ENCODE measurements at regions not wholly inside any gene's neighbourhood (a gene's known extent, or its start where the extent isn't known, plus 50 kb on each side); places are given as distances from the start of the nearest gene placed in this dataset.

DNA sequence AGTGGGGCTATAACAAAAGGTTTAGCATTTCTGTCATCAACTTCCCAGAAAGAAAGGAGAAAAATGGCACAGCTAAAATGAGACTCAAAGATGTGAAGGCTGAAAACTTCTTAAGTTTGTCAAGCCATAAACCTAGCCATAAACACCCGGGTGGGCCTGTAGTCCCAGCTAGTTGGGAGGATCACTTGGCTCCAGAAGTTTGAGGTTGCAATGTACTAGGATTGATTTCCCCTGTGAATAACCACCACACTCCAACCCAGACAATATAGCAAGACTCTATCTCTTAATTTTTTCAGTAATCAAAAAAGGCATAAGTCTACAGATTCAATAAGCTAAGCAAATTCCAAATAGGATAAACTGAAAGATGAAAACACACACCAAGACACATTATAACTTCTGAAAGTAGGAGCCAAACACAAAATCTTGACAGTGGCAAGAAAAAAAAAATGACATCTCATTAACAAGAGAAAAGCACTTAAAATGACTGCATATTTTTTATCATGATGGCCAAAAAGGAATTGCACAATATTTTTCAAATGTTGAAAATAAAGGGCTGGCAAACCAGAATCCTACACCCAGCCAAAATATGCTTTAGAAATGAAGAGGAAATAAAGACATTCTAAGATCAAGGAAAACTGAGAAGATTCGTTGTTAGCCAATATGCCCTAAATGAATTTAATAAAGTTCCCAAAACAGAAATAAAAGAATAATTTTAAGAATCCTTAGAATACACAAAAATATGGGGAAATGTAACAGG lies 308.4 kb downstream of the BRINP1 start:
- DNase-seq: no peak

DNA sequence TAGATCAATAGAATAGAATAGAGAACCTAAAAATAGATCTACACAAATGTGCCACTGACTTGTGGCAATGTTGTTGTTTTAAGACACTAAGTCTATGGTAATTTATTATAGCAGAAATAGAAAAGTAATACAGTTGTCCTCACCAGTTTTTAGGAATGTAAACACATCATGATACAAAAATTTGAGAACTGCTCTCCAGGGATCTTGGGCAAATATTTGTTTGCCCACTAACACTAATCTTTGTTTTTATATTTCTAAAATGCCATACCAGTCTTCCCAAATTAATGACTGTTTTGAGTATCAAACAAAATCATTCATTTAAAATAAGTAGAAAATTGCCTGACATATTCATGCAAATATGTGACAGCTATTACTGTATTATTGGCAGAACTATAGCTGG lies 297.6 kb downstream of the BRINP1 start:
- no peaks in the 10 kb centered on the region for H3K9me3 ChIP-seq (ENCODE audit: control insufficient read depth, low read length, poor library complexity, severe bottlenecking)
- Mint-ChIP-seq H3K27ac (no peak overlapping the region), H3K36me3 (ENCODE audit: low read depth) (no peaks in the 10 kb centered on the region), H3K27me3 (no peaks in the 10 kb centered on the region), H3K4me3 (no peak overlapping the region), H3K4me1 (no peaks in the 10 kb centered on the region)
- ATAC-seq (no peak), DNase-seq (no peak)

More for the DNA sequence above, 308.4 kb downstream of the BRINP1 start:
- H3K27ac Mint-ChIP-seq: no peak overlapping the region
- H3K27me3 Mint-ChIP-seq: no peaks in the 10 kb centered on the region
- no peaks in the 10 kb centered on the region for H3K4me1 Mint-ChIP-seq
- H3K36me3 Mint-ChIP-seq (ENCODE audit: low read depth): no peaks in the 10 kb centered on the region
- H3K4me3 Mint-ChIP-seq: no peak overlapping the region
- no peaks in the 10 kb centered on the region for H3K9me3 ChIP-seq (ENCODE audit: control insufficient read depth, low read length, poor library complexity, severe bottlenecking)
- no peak for ATAC-seq

DNA sequence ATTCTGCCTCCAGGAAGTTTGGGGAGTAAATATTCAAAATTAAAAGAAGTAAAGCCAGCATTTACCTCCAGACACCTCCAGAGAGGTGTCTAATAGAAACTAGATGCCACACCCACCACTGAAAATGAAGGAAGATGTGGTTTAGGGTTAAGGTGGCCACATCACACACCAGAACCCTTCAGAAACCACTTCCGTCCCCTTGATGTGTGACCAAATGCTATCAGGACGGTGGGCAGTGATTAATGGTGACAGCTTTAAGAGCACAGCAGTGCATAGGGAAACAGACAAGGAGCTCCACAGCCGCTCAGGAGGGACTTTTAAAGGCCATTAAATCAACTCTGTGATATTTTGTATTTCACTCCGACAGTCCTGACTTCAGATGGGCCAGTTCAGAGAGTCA lies 295.2 kb downstream of the BRINP1 start:
- Mint-ChIP-seq H3K36me3 (ENCODE audit: low read depth) (no peaks in the 10 kb centered on the region), H3K4me3 (no peak overlapping the region), H3K4me1 (no peaks in the 10 kb centered on the region), H3K27me3 (no peaks in the 10 kb centered on the region), H3K27ac (no peak overlapping the region)
- no peak for DNase-seq
- no peak for ATAC-seq
- H3K9me3 ChIP-seq (ENCODE audit: control insufficient read depth, low read length, poor library complexity, severe bottlenecking): no peaks in the 10 kb centered on the region

DNA sequence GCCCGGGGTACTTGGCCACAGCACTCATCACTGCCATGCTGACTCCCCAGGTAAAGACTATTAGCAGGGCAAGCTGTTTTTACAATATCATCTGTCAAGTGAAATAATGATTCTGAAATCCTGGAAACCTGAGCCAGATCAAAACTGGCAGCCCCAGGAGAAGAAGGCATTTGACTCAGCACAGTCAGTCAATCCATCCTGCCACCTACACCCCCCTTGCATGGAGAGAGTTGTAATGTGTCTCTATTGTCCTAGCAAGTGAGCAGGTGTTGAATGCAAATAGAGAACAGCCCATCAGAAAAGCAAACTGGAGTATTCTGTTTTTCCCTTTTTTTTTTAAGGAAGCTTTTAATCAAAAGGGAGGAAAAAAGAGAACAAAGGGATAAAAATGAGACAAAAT lies 291.2 kb downstream of the BRINP1 start:
- H3K4me3 Mint-ChIP-seq: no peak overlapping the region
- ATAC-seq (no peak), DNase-seq (no peak)
- H3K9me3 ChIP-seq (ENCODE audit: control insufficient read depth, low read length, poor library complexity, severe bottlenecking): no peaks in the 10 kb centered on the region
- no peaks in the 10 kb centered on the region for H3K36me3 Mint-ChIP-seq (ENCODE audit: low read depth)
- no peaks in the 10 kb centered on the region for H3K27me3 Mint-ChIP-seq
- H3K27ac Mint-ChIP-seq: no peak overlapping the region
- no peaks in the 10 kb centered on the region for H3K4me1 Mint-ChIP-seq

DNA sequence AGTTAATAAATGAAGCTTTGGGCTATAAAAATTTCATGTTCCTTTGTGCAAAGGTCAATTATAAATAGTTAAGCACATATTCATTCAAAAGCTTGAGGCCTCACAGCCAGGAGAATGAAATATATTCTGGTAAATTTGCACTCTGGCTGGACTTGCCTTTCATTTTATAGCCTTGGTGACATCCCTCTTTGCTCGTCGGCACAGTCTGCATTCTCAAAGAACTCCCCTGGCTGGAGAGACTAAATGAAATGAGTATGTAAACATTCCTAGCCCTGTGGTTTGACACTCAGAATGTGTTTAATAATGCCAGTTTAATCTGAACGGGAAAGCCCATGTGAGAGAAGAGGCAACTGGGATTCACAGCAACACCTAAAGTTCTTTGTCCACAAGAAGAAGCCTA lies 285.6 kb downstream of the BRINP1 start:
- DNase-seq: no peak
- H3K27ac Mint-ChIP-seq: no peak overlapping the region
- H3K9me3 ChIP-seq (ENCODE audit: control insufficient read depth, low read length, poor library complexity, severe bottlenecking): no peaks in the 10 kb centered on the region
- H3K27me3 Mint-ChIP-seq: no peaks in the 10 kb centered on the region
- ATAC-seq: no peak
- no peaks in the 10 kb centered on the region for H3K4me1 Mint-ChIP-seq
- H3K36me3 Mint-ChIP-seq (ENCODE audit: low read depth): no peaks in the 10 kb centered on the region
- no peak overlapping the region for H3K4me3 Mint-ChIP-seq

DNA sequence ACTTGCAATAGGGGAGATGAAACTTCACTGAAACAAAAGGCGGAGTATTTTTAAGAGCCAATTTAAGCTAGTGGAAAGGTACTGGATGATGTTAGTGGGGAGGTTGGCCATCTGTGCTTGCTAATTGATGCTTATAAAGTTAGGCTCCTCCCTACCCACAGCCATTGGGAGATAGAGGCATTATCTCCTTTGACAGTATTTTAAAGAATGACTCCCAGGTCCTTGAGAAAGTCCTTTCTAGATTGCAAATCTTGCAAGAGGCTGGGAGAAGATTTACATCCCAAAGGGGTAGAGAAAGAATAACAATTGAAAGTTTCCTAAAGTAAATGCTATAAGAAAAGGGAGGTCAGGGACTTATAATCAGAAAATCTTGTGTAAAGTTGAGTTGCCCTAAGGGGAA lies 282.6 kb downstream of the BRINP1 start:
- no peaks in the 10 kb centered on the region for H3K4me1 Mint-ChIP-seq
- no peak for ATAC-seq
- H3K27ac Mint-ChIP-seq: no peak overlapping the region
- DNase-seq: no peak
- no peak overlapping the region for H3K4me3 Mint-ChIP-seq
- no peaks in the 10 kb centered on the region for H3K36me3 Mint-ChIP-seq (ENCODE audit: low read depth)
- H3K9me3 ChIP-seq (ENCODE audit: control insufficient read depth, low read length, poor library complexity, severe bottlenecking): no peaks in the 10 kb centered on the region
- no peaks in the 10 kb centered on the region for H3K27me3 Mint-ChIP-seq

DNA sequence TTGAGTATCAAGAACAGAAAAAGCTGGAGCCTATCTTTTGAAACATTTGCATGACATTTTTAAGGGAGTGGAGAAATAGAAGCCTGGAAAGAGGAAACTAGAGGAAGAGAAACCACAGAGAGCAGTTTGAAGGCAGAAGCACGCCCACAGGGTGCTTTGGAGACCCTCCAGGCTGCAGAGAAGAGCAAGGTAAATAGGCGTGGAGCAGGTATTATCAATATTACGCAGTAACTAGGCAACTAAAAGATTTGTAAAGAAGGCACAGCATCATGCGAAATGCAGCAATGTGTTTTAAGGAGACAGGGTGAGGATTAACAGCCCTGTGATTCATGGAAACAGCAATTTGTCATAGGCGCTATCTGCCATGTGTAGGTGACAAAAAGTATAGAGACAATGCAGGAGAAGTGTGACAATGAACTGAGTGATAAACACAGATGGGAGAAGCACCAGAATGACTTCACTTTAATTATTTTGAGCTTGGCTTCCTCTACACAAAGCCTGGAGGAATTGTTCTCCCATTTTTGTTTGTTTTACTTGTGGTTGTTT lies 281.2 kb downstream of the BRINP1 start:
- no peaks in the 10 kb centered on the region for H3K4me1 Mint-ChIP-seq
- no peak overlapping the region for H3K4me3 Mint-ChIP-seq
- H3K9me3 ChIP-seq (ENCODE audit: control insufficient read depth, low read length, poor library complexity, severe bottlenecking): no peaks in the 10 kb centered on the region
- H3K27me3 Mint-ChIP-seq: no peaks in the 10 kb centered on the region
- H3K36me3 Mint-ChIP-seq (ENCODE audit: low read depth): no peaks in the 10 kb centered on the region
- DNase-seq (no peak), ATAC-seq (no peak)
- H3K27ac Mint-ChIP-seq: no peak overlapping the region

DNA sequence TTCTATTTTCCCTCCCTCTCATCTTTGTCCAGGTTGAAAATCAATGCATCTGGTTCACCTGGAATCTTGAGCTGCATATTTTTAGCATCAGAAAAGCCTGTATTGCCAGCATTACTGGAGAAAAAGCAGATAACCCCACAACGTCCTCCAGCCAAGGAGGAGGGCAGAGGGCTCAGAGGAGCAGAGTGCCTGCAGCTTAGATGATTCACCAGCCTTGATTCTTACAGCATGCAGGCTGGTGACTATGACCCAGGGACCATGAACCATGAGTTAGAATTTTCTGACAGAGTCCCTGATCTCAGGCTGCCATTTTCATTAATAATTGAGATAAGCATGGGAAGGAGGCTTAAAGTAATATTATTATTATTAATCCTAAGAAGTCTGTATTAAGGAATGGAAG lies 278.2 kb downstream of the BRINP1 start:
- Mint-ChIP-seq H3K4me1 (no peaks in the 10 kb centered on the region), H3K4me3 (no peak overlapping the region)

DNA sequence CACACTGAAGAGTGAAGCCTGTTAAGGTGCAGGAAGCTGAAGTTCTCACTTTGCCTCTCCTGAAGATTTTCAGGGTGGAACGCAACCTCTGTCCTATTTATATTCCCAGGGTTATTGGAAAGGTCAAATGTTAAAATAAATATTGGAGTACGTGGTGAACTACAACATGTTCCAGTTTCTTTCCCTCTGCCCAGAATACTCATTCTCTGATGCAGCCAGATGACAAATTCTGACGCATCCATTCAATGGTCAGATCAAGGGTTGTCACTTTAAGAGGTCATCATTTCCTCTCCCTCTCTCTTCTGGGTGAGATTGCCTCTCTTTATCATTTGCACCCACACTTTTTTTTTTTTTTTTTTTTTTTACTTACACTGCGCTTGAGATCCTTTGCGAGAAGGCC lies 277.1 kb downstream of the BRINP1 start:
- H3K27me3 Mint-ChIP-seq: no peaks in the 10 kb centered on the region
- H3K9me3 ChIP-seq (ENCODE audit: control insufficient read depth, low read length, poor library complexity, severe bottlenecking): no peaks in the 10 kb centered on the region
- ATAC-seq (no peak), DNase-seq (no peak)
- no peak overlapping the region for H3K4me3 Mint-ChIP-seq
- no peaks in the 10 kb centered on the region for H3K36me3 Mint-ChIP-seq (ENCODE audit: low read depth)
- no peaks in the 10 kb centered on the region for H3K4me1 Mint-ChIP-seq
- no peak overlapping the region for H3K27ac Mint-ChIP-seq

More for the DNA sequence above, 278.2 kb downstream of the BRINP1 start:
- ATAC-seq: no peak
- H3K36me3 Mint-ChIP-seq (ENCODE audit: low read depth): no peaks in the 10 kb centered on the region
- no peak overlapping the region for H3K27ac Mint-ChIP-seq
- no peaks in the 10 kb centered on the region for H3K9me3 ChIP-seq (ENCODE audit: control insufficient read depth, low read length, poor library complexity, severe bottlenecking)
- no peaks in the 10 kb centered on the region for H3K27me3 Mint-ChIP-seq
- no peak for DNase-seq

DNA sequence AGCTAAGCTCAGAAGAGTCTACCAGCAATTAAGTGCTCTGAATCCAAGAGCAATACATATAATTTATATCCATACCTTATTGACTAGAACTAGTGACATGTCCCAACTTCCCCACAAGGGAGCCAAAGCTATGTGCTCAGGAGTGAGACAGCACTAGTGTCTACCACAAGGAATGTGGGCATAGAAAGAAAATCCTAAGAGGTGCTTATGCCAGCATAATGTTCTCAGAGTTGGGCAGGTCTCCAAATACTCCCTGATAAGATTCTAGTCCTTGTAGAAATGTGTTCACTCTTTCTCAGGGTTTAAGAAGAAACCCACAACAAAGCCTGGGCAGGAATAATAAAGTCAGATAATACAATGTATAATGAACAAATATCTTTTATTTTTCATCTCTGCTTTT lies 275.1 kb downstream of the BRINP1 start:
- H3K27me3 Mint-ChIP-seq: no peaks in the 10 kb centered on the region
- no peaks in the 10 kb centered on the region for H3K4me1 Mint-ChIP-seq
- no peak overlapping the region for H3K4me3 Mint-ChIP-seq
- ATAC-seq (no peak), DNase-seq (no peak)
- H3K36me3 Mint-ChIP-seq (ENCODE audit: low read depth): no peaks in the 10 kb centered on the region
- H3K9me3 ChIP-seq (ENCODE audit: control insufficient read depth, low read length, poor library complexity, severe bottlenecking): no peaks in the 10 kb centered on the region
- H3K27ac Mint-ChIP-seq: no peak overlapping the region

DNA sequence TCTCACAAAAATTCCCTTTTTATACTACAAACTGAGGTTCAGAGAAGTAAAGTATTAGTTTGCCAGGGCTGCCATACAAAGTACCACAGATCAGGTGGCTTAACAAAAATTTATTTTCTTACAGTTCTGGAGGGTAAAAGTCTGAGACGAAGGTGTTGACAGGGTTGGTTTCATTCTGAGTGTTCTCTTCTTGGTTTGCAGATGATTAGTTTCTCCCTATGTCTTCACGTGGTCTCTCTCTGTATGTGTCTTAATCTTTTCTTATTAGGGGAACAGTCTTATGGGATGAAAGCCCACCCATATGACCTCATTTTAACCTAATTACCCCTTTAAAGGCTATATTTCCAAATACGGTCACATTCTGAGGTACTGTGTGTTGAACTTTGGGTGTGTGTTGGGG lies 274.2 kb downstream of the BRINP1 start:
- no peak for DNase-seq
- Mint-ChIP-seq H3K4me3 (no peak overlapping the region), H3K27me3 (no peaks in the 10 kb centered on the region), H3K4me1 (no peaks in the 10 kb centered on the region), H3K36me3 (ENCODE audit: low read depth) (no peaks in the 10 kb centered on the region), H3K27ac (no peak overlapping the region)
- no peaks in the 10 kb centered on the region for H3K9me3 ChIP-seq (ENCODE audit: control insufficient read depth, low read length, poor library complexity, severe bottlenecking)
- no peak for ATAC-seq

DNA sequence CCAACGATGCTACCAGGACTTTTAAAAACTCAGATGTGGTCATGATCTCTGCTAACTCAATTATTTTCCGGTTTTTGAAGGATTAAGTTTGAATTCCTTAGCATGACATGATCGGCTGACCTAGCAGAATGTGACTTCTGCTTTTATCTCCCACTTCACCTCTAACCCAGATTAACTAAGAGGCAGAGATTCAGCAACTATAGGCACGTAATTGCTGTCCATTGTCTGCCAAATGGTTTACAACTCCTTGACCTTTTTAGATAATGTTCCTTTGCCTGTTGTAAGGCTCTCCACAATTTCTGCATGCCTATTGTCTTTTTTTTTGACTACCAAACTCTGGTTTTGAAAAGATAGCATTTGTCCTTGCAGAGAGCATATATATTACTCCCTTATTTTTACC lies 268.2 kb downstream of the BRINP1 start:
- Mint-ChIP-seq H3K4me3 (no peak overlapping the region), H3K36me3 (ENCODE audit: low read depth) (no peaks in the 10 kb centered on the region)

DNA sequence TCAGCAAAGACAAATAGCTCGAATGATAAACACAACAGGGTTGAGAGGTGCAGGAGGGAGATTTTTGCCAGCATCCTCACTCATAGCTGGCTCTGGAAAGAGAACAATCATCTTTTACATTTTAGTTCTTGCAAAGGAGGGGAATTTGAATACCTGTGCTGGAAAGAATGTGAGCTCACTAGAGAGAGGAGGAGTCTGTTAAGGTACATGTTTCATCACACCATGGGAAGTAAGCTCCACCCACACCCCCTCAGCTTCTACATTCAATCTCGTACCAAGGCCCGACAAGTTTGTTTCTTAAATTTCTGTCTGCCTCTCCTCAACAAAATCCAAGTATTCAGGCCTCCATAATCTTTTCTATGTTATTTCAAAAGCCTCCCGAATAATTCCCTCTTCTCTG lies 254.6 kb downstream of the BRINP1 start:
- Mint-ChIP-seq H3K27ac (no peak overlapping the region), H3K4me1 (no peaks in the 10 kb centered on the region), H3K36me3 (ENCODE audit: low read depth) (no peaks in the 10 kb centered on the region), H3K4me3 (no peak overlapping the region), H3K27me3 (no peaks in the 10 kb centered on the region)
- no peaks in the 10 kb centered on the region for H3K9me3 ChIP-seq (ENCODE audit: control insufficient read depth, low read length, poor library complexity, severe bottlenecking)
- no peak for ATAC-seq
- DNase-seq: no peak

More for the DNA sequence above, 268.2 kb downstream of the BRINP1 start:
- DNase-seq (no peak), ATAC-seq (no peak)
- Mint-ChIP-seq H3K27ac (no peak overlapping the region), H3K4me1 (no peaks in the 10 kb centered on the region), H3K27me3 (no peaks in the 10 kb centered on the region)
- H3K9me3 ChIP-seq (ENCODE audit: control insufficient read depth, low read length, poor library complexity, severe bottlenecking): no peaks in the 10 kb centered on the region

Data from T-helper 17 cell (primary cell).